ENCODE measurements at regions not wholly inside any gene's neighbourhood (a gene's known extent, or its start where the extent isn't known, plus 50 kb on each side); places are given as distances from the start of the nearest gene placed in this dataset.

DNA sequence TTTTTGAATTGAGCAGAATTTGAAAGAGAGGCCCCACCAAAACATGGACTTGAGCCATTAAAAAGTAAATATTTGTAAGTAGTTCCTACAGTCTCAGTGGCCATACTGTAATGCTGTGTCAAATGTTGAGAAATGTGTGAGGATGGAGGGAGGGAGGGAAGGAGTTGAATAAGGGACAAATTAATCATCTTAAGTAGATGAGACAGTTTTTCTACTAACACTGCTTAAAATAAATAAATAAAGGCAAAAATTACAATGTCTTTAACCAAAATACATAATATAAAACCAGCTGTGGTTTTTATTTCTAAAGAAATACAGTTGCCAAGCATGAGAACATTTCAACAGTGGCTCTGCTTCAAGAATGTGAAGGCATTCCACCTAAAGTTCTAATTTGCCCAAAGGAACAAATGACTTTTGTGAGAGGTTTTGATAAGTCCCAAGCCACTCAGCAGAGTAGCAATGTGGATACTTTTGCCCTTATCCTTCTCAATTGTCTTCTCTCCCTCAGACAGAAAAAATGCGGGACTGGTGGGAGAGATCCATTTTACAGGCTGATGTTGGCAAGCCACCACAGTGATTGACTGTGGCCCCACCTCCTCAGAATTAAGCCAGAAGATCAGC lies 427.0 kb upstream of the RARB start:
- TF ChIP-seq CTCF (IDR thresholded peaks at IDR 0.05) (no peak), POLR2AphosphoS5 (IDR thresholded peaks at IDR 0.05) (no peak), POLR2A (IDR thresholded peaks at IDR 0.05) (no peak), EP300 (IDR thresholded peaks at IDR 0.05) (no peak)

Data from suprapubic skin (tissue), 4 donors.